Transverse colon (tissue), 4 donors: ENCODE measurements at regions not wholly inside any gene's neighbourhood (a gene's known extent, or its start where the extent isn't known, plus 50 kb on each side); places are given as distances from the start of the nearest gene placed in this dataset.

Experiments used
- DNase-seq: peaks from one replicate; pipeline ENCODE4 v3.0.0-alpha.2; 2019
- H3K27ac ChIP-seq, 4 donors: fragments of 200-600 bp; sonication (generic); 2 replicates each; pipeline ENCODE4 v1.5.1; 2016 to 2018; ENCODE audit warnings: inconsistent platforms in 4 of 4
- H3K27me3 ChIP-seq: fragments of 200-600 bp; sonication (generic); 2 replicates; pipeline ENCODE4 v1.5.1; 2017; ENCODE audit warnings: inconsistent platforms
- H3K36me3 ChIP-seq, 4 donors: fragments of 200-600 bp; sonication (generic); 2 replicates each; pipeline ENCODE4 v1.5.1; 2017 to 2019; ENCODE audit warnings: inconsistent platforms in 4 of 4
- H3K4me1 ChIP-seq, 4 donors: fragments of 200-600 bp; sonication (generic); 2 replicates each; pipeline ENCODE4 v1.5.1; 2017 to 2020; ENCODE audit warnings: inconsistent platforms in 4 of 4
- H3K4me3 ChIP-seq, 4 donors: fragments of 200-600 bp; sonication (generic); 1 replicate in 1 of 4; 2 replicates in 3 of 4; pipeline versions ENCODE4 v1.5.1 to v1.6.1; 2017 to 2019; ENCODE audit warnings: inconsistent platforms in 4 of 4
- H3K9me3 ChIP-seq, 2 donors: fragments of 200-600 bp; sonication (generic); 2 replicates each; pipeline ENCODE4 v1.5.1; 2017 to 2019; ENCODE audit warnings: inconsistent platforms in 2 of 2
- EP300 ChIP-seq: sonication (generic); formaldehyde crosslinking; IDR thresholded peaks from one replicate; pipeline ENCODE4 v1.6.1; 2017; ENCODE audit warnings: antibody characterized with exemption, low read depth
- POLR2A ChIP-seq: fragments of 450-650 bp; IDR thresholded peaks from one replicate; pipeline ENCODE4 v1.6.1; 2016; ENCODE audit warnings: antibody characterized with exemption, mild to moderate bottlenecking, moderate library complexity
- POLR2AphosphoS5 ChIP-seq, 3 donors: sonication (generic); formaldehyde crosslinking; IDR thresholded peaks; one replicate each; pipeline ENCODE4 v1.6.1; 2016; ENCODE audit warnings: antibody characterized with exemption in 3 of 3
- WGBS, 2 donors: methylation state at CpG; one replicate each; pipeline ENCODE4 v1.1.5; 2018; ENCODE audit warnings: low coverage in 1 of 2; 5-methylcytosine and 5-hydroxymethylcytosine counted together
- in situ Hi-C, 4 donors: fragments of 200-750 bp; cut with MboI; loops; one replicate each; pipeline versions ENCODE4 v1.15.0 to v1.15.1; 2017; ENCODE audit warnings: low sequenced_read_pairs in 3 of 4, low pct_ligation_motif_present in 1 of 4, low pct_unique_long_range_greater_than_20kb in 1 of 4
- intact Hi-C: fragments of 100-400 bp; cut with DNase I; formaldehyde crosslinking; loops from one replicate; pipeline ENCODE4 v1.15.1; 2023; ENCODE audit warnings: low total_unique reads
- TF ChIP-seq, protein P1 (sequence below), 5 experiments: fragments of 200-600 bp in 3 of 5; fragments of 450-650 bp in 2 of 5; sonication (generic) in 3 of 5; IDR thresholded peaks; 1 replicate in 2 of 5; 2 replicates in 3 of 5; pipeline ENCODE4 v1.5.1; 2016 to 2017; ENCODE audit warnings: antibody characterized with exemption in 5 of 5, inconsistent platforms in 3 of 5, mild to moderate bottlenecking in 2 of 5, moderate library complexity in 1 of 5

DNA sequence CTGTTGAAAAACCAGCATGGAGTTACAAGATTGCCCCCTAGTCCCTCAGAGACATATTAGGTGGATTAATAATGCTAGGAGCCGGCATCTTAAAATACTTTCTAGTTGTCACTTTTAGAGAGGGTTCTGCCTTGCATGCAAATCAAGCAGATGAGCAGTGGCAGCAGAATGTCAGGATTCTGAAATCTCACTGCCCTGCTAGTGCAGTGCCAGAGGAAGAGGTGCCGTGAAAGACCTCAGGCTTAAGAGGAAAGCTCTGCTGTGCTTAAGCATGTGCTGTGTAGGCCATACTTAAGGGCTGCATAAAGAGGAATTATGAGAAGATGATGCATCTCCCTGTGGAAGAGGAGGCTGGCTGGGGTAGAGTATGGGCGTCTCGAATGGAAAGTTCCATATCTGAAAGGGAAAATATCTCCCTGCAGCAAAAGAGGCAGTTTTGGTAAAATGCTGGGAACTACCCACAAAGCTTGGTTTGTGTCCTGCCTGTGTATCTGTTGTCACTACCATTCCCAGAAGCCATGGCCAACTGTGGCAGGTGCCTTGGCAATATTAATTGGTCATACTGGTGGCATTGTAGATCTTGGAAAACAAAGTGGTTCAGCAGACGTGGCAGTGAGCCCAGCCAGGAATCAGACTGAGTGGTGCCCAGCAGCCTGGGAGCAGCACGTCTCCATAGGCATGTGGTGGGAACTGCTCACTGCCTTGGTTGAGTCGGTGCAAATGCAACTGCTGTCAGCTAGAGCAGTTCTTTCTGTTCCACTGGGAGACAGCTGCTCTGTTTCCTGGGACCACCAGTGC, 131.9 kb downstream of the EVA1A start:
- H3K9me3 ChIP-seq, result no peaks in the 10 kb centered on the region
- H3K4me1 ChIP-seq, result no peaks in the 10 kb centered on the region
- no peak overlapping the region for H3K27ac ChIP-seq
- no peaks in the 10 kb centered on the region for H3K27me3 ChIP-seq
- 75 to 78% methylated on average over 5 to 7 of the region's 7 CpGs for WGBS, 2 donors
- no peak for TF ChIP-seq POLR2AphosphoS5 (IDR thresholded peaks at IDR 0.05)
- TF ChIP-seq, protein P1, sequence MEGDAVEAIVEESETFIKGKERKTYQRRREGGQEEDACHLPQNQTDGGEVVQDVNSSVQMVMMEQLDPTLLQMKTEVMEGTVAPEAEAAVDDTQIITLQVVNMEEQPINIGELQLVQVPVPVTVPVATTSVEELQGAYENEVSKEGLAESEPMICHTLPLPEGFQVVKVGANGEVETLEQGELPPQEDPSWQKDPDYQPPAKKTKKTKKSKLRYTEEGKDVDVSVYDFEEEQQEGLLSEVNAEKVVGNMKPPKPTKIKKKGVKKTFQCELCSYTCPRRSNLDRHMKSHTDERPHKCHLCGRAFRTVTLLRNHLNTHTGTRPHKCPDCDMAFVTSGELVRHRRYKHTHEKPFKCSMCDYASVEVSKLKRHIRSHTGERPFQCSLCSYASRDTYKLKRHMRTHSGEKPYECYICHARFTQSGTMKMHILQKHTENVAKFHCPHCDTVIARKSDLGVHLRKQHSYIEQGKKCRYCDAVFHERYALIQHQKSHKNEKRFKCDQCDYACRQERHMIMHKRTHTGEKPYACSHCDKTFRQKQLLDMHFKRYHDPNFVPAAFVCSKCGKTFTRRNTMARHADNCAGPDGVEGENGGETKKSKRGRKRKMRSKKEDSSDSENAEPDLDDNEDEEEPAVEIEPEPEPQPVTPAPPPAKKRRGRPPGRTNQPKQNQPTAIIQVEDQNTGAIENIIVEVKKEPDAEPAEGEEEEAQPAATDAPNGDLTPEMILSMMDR (IDR thresholded peaks at IDR 0.05), result no peak
- no peak for TF ChIP-seq POLR2A
- TF ChIP-seq EP300, result no peak
- intact Hi-C loops (no loop called here), in situ Hi-C loops (no loop called here)
- DNase-seq, result no peak
- H3K36me3 ChIP-seq, result no peaks in the 10 kb centered on the region
- H3K4me3 ChIP-seq, result no peak overlapping the region

DNA sequence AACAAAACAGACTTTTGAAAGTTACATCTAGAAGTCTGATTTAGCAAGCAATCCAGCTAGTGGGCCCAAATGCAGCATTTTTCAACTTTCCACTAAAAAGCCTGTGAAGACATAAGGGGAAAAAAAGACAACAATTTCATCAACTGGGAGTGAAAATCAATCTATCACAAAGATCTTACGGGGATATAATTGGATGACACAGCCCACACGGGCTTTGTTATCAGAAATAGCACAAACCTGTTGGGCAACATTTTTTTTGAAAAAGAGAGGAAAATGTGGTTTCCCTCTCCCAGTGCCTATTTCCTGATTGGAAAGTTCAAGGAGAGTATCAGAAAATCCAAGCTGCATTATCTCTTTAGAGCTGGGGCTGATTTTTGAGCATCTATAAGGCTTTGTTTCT, 132.7 kb downstream of the EVA1A start:
- 47 to 59% methylated on average over 2 of the region's 2 CpGs for WGBS, 2 donors

DNA sequence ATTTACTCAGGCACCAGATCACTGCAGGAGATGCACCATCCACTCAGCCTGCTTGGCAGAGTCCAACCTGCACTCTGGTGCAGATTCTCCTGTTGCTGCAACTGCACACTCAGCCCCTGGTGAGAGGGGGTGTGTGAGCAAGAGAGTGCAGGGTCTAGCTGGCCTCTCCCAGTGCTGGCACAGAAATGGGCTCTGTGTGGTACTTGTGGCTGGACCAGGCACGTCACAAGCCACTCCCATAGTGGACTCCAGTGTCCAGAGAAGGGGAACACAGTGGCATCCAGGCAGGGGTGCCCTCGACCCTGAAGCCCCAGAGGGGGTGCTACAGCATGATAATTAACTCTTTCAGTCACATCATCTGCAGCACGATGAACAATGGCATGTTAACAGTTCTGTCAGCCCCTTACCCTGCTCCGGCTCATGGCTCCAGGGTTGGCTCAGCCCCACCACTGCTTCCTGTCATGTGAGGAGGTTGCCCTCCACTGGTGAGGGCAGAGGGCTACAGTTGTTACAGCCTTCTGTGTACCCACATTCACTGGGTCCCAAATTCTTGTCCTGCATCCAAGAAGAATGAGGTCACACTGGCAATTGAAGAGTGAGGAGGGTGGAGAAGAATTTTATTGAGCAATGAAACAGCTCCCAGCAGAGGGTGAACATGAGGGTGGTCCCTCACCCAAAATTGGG, 135.7 kb downstream of the EVA1A start:
- Histone ChIP-seq H3K4me1 (no peaks in the 10 kb centered on the region), H3K9me3 (no peaks in the 10 kb centered on the region), H3K27ac (no peak overlapping the region), H3K27me3 (no peaks in the 10 kb centered on the region), H3K4me3 (no peak overlapping the region), H3K36me3 (no peaks in the 10 kb centered on the region)
- WGBS, 2 donors, result 52% methylated on average over 4 of the region's 4 CpGs; no CpG with 5 or more reads in 1 of the 2 donors
- intact Hi-C loops, result no loop called here
- TF ChIP-seq EP300 (no peak), POLR2AphosphoS5 (IDR thresholded peaks at IDR 0.05) (no peak), POLR2A (no peak)
- TF ChIP-seq, protein P1 (IDR thresholded peaks at IDR 0.05), result no peak
- in situ Hi-C loops, result loop anchor here (25.0 kb wide), 3 partner anchors 338 to 513 kb away; no protein-coding TSS in a partner anchor
- no peak for DNase-seq

More for the DNA sequence above, 132.7 kb downstream of the EVA1A start:
- no peak for TF ChIP-seq EP300
- TF ChIP-seq, protein P1 (IDR thresholded peaks at IDR 0.05), result no peak
- TF ChIP-seq POLR2A, result no peak
- no peak for TF ChIP-seq POLR2AphosphoS5 (IDR thresholded peaks at IDR 0.05)
- no peak overlapping the region for H3K27ac ChIP-seq
- no peak overlapping the region for H3K4me3 ChIP-seq
- H3K9me3 ChIP-seq, result no peaks in the 10 kb centered on the region
- no peaks in the 10 kb centered on the region for H3K36me3 ChIP-seq
- intact Hi-C loops (no loop called here), in situ Hi-C loops (no loop called here)
- no peak for DNase-seq
- H3K4me1 ChIP-seq, result no peaks in the 10 kb centered on the region
- H3K27me3 ChIP-seq, result no peaks in the 10 kb centered on the region

DNA sequence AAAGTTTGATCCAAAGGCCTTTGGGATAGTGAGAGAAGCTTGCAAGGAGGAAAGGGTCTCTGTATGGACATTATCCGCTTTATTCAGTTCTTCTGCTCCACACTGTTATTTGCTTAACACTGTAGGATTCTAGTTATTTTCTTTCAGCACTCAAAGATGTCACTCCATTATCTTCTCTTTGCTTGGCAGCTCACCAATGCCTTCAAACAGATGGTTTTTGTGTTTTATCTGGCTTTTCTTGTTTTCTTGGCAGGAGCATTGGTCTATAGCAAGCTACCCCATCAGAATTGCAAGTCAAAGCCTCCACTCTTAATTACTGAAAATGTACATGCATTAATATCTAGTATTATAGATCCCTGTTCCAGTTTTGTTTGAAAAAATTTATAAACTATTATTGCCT, 138.8 kb downstream of the EVA1A start:
- 89 to 91% methylated on average over 1 of the region's 1 CpG for WGBS, 2 donors
- no peaks in the 10 kb centered on the region for H3K9me3 ChIP-seq
- intact Hi-C loops (no loop called here), in situ Hi-C loops (loop anchor here (25.0 kb wide), 3 partner anchors 335 to 510 kb away; no protein-coding TSS in a partner anchor)
- no peak for DNase-seq
- H3K27ac ChIP-seq, result no peak overlapping the region
- TF ChIP-seq, protein P1 (IDR thresholded peaks at IDR 0.05), result no peak
- no peak for TF ChIP-seq POLR2A
- no peak for TF ChIP-seq EP300
- no peak for TF ChIP-seq POLR2AphosphoS5 (IDR thresholded peaks at IDR 0.05)
- H3K36me3 ChIP-seq, result no peaks in the 10 kb centered on the region
- no peaks in the 10 kb centered on the region for H3K27me3 ChIP-seq
- H3K4me1 ChIP-seq, result no peaks in the 10 kb centered on the region
- H3K4me3 ChIP-seq, result no peak overlapping the region
